Esophagus squamous epithelium (tissue), 5 donors: ENCODE measurements at regions not wholly inside any gene's neighbourhood (a gene's known extent, or its start where the extent isn't known, plus 50 kb on each side); places are given as distances from the start of the nearest gene placed in this dataset.

Experiments used
- DNase-seq: peaks from one replicate; lab custom pipeline; 2025; lab: John Stamatoyannopoulos, UW
- H3K27ac ChIP-seq, 4 donors: fragments of 200-600 bp; sonication (generic); one replicate each; pipeline ENCODE4 v1.5.1; 2016 to 2019; ENCODE audit warnings: mild to moderate bottlenecking in 1 of 4
- H3K27me3 ChIP-seq, 4 donors: fragments of 200-600 bp; sonication (generic); 1 replicate in 3 of 4; 2 replicates in 1 of 4; pipeline versions ENCODE4 v1.5.1 to v1.6.0; 2017 to 2021; ENCODE audit warnings: antibody characterized with exemption in 1 of 4
- H3K36me3 ChIP-seq, 3 donors: fragments of 200-600 bp; sonication (generic); one replicate each; pipeline ENCODE4 v1.5.1; 2016 to 2019
- H3K4me1 ChIP-seq, 3 donors: fragments of 200-600 bp; sonication (generic); one replicate each; pipeline ENCODE4 v1.5.1; 2017 to 2019
- H3K4me3 ChIP-seq, 4 donors: fragments of 200-600 bp; sonication (generic); 1 replicate in 3 of 4; 2 replicates in 1 of 4; pipeline ENCODE4 v1.5.1; 2016 to 2019; ENCODE audit warnings: mild to moderate bottlenecking in 2 of 4, moderate library complexity in 1 of 4
- H3K9me3 ChIP-seq, 3 donors: fragments of 200-600 bp; sonication (generic); one replicate each; pipeline ENCODE4 v1.5.1; 2016 to 2019
- POLR2A ChIP-seq, 4 donors: fragments of 450-650 bp; IDR thresholded peaks; one replicate each; pipeline ENCODE4 v1.6.1; 2017; ENCODE audit warnings: antibody characterized with exemption in 4 of 4, mild to moderate bottlenecking in 4 of 4, moderate library complexity in 3 of 4
- WGBS, 2 donors: methylation state at CpG; one replicate each; pipeline ENCODE4 v1.1.5; 2018; 5-methylcytosine and 5-hydroxymethylcytosine counted together
- intact Hi-C: fragments of 100-400 bp; cut with DNase I; formaldehyde crosslinking; loops from one replicate; pipeline ENCODE4 v1.15.0; 2022
- TF ChIP-seq, protein P1 (sequence below), 6 experiments: fragments of 450-650 bp in 4 of 6; fragments of 200-600 bp in 2 of 6; sonication (generic) in 2 of 6; IDR thresholded peaks; one replicate each; pipeline ENCODE4 v1.5.1; 2016 to 2019; ENCODE audit warnings: antibody characterized with exemption in 6 of 6, mild to moderate bottlenecking in 4 of 6, moderate library complexity in 4 of 6
- donor health status: DM: yes; HTN: yes; CAD: no.

DNA sequence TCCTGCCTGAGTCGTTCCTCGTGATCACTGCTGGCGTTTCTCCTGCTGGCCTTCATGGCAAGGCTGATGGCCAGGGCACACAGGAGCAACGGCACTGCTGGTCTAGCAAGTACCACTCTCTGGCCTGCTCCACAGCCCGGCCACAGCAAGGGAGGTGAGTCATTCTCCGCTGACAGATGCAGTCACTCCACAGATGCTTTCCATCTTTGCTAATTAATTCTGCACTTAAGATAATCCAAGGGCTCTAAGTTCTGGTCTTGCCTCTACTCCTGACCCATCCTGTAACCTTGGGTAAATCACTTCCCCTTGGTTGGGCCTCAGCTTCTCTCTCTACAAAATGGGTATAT, 244.4 kb downstream of the RPS24 start:
- no peak for DNase-seq
- intact Hi-C loops, result no loop called here
- H3K4me3 ChIP-seq, result no peak overlapping the region
- no peaks in the 10 kb centered on the region for H3K9me3 ChIP-seq
- H3K36me3 ChIP-seq, result no peaks in the 10 kb centered on the region
- TF ChIP-seq, protein P1, sequence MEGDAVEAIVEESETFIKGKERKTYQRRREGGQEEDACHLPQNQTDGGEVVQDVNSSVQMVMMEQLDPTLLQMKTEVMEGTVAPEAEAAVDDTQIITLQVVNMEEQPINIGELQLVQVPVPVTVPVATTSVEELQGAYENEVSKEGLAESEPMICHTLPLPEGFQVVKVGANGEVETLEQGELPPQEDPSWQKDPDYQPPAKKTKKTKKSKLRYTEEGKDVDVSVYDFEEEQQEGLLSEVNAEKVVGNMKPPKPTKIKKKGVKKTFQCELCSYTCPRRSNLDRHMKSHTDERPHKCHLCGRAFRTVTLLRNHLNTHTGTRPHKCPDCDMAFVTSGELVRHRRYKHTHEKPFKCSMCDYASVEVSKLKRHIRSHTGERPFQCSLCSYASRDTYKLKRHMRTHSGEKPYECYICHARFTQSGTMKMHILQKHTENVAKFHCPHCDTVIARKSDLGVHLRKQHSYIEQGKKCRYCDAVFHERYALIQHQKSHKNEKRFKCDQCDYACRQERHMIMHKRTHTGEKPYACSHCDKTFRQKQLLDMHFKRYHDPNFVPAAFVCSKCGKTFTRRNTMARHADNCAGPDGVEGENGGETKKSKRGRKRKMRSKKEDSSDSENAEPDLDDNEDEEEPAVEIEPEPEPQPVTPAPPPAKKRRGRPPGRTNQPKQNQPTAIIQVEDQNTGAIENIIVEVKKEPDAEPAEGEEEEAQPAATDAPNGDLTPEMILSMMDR (IDR thresholded peaks at IDR 0.05), result no peak
- no peak for TF ChIP-seq POLR2A (IDR thresholded peaks at IDR 0.05)
- H3K27ac ChIP-seq, result peak overlapping the region in 1 of 4 donors; percentile 40
- 67 to 71% methylated on average over 5 to 6 of the region's 6 CpGs for WGBS, 2 donors
- no peaks in the 10 kb centered on the region for H3K4me1 ChIP-seq
- H3K27me3 ChIP-seq, result peaks cover 0 to 8% (median 0%) of the 10 kb centered on the region in 4 donors

DNA sequence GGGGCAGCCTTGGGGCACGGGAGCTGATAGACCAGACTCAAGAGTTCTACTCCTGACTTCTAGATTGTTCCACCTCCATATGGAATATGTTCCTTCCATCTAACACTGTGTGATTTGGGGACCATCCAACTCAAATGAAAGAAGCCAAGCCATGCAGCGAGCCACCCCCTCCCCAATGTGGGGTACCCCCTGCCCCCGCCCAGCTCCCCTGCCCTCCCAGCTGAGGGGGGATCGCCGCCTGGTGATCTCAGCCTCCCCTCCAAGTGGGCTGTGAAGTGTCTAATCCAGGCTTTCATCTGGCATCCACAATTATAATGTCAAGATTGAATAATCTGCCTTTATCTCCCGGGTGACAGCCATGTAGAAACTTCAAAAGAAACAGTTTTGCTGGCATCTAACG, 246.1 kb downstream of the RPS24 start:
- Histone ChIP-seq H3K4me1 (no peaks in the 10 kb centered on the region), H3K36me3 (no peaks in the 10 kb centered on the region), H3K9me3 (no peaks in the 10 kb centered on the region), H3K27ac (no peak overlapping the region), H3K27me3 (peaks cover 0 to 14% (median 0%) of the 10 kb centered on the region in 4 donors), H3K4me3 (no peak overlapping the region)
- TF ChIP-seq, protein P1 (IDR thresholded peaks at IDR 0.05), result no peak
- TF ChIP-seq POLR2A (IDR thresholded peaks at IDR 0.05), result no peak
- 67 to 75% methylated on average over 1 to 5 of the region's 7 CpGs for WGBS, 2 donors
- intact Hi-C loops, result no loop called here
- DNase-seq, result no peak

DNA sequence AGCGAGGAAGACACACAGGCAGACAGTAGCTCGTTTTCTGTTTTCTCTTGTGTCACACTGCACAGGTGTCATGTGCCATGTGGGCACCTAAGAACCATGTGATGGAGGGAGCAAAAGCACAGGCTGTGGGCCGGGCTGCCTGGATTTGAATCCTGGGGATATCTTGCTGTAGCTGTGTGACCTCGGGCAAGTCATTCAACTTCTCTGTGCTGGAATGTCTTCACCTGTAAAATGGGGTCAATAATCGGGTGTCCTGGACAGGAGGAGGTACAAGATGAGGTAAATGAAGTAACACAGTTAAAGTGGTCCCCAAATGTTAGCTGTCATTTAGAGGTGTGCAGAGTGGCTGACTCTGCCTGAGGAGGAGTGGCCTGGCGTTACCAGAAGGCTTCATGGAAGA, 246.9 kb downstream of the RPS24 start:
- Histone ChIP-seq H3K9me3 (no peaks in the 10 kb centered on the region), H3K4me1 (no peaks in the 10 kb centered on the region), H3K36me3 (no peaks in the 10 kb centered on the region), H3K4me3 (no peak overlapping the region), H3K27me3 (peaks cover 0 to 12% (median 0%) of the 10 kb centered on the region in 4 donors), H3K27ac (no peak overlapping the region)
- 63 to 82% methylated on average over 4 to 5 of the region's 6 CpGs for WGBS, 2 donors
- no peak for DNase-seq
- intact Hi-C loops, result no loop called here
- TF ChIP-seq POLR2A (IDR thresholded peaks at IDR 0.05), result no peak
- TF ChIP-seq, protein P1 (IDR thresholded peaks at IDR 0.05), result no peak

DNA sequence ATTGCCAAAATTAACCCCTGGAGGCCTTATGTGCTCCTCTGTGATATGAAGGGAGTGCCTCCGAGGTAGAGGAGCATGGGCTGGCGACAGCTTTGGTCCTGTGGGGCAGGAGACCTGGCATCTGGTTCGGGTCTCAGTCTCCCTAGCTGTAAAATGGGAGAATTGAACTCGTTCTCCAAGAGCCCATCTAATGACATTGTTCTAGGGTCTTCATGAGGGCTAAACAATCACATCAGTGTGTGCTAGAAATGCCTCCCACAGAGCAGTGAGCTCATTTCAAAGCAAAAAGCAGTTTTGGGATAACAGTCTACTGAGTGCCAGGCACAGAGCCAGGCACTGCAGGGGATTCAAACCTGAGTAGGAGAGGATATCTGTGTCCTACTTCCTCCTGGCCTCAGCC, 248.0 kb downstream of the RPS24 start:
- TF ChIP-seq POLR2A (IDR thresholded peaks at IDR 0.05), result no peak
- intact Hi-C loops, result no loop called here
- Histone ChIP-seq H3K27me3 (peaks cover 0 to 12% (median 0%) of the 10 kb centered on the region in 4 donors), H3K4me1 (no peaks in the 10 kb centered on the region), H3K9me3 (no peaks in the 10 kb centered on the region), H3K36me3 (no peaks in the 10 kb centered on the region), H3K27ac (no peak overlapping the region), H3K4me3 (no peak overlapping the region)
- 65 to 77% methylated on average over 4 of the region's 4 CpGs for WGBS, 2 donors
- no peak for DNase-seq

DNA sequence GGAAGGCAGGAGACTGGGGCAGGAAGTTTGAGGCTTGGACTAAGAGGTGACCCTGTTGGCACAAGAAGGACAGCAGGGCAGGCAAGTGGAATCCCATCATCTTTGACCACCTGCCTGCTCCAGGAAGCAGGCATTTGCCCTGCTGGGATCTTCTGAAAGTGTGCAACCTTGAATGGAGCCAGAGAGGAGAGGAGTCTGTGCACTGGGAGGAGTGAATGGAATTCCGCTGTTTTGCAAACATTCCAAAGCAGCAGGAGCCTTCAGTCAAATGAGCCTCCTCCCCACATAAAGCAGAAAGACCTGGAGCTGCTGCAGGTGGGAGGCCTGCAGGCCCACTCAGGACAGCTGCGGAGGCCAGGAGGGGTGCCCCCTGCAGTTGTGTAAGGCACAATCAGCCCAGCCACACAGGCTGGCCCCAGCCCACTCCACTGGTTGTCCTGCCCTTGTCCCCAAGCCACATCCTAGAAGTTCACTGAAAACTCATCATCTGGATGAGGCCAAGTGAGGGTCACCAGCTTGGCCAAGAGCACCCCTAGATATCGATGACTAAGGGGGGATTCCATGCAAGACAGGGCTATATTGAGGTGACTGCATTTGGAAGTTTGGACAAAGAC, 249.5 kb downstream of the RPS24 start:
- Histone ChIP-seq H3K9me3 (no peaks in the 10 kb centered on the region), H3K27ac (no peak overlapping the region), H3K27me3 (peaks cover 0 to 12% (median 0%) of the 10 kb centered on the region in 4 donors), H3K4me1 (no peaks in the 10 kb centered on the region), H3K4me3 (no peak overlapping the region), H3K36me3 (no peaks in the 10 kb centered on the region)
- 83% methylated on average over 1 of the region's 3 CpGs; no CpG with 5 or more reads in 1 of the 2 donors for WGBS, 2 donors
- DNase-seq, result no peak
- no peak for TF ChIP-seq POLR2A (IDR thresholded peaks at IDR 0.05)
- TF ChIP-seq, protein P1 (IDR thresholded peaks at IDR 0.05), result no peak
- intact Hi-C loops, result no loop called here
